ENCODE measurements at regions not wholly inside any gene's neighbourhood (a gene's known extent, or its start where the extent isn't known, plus 50 kb on each side); places are given as distances from the start of the nearest gene placed in this dataset.
A peak's percentile ranks its signal among the peaks of the same experiment; 100 is the strongest.

GRCh38 chr7:19448091-19448490 is 260.7 kb downstream of the POLR1F start:
- H3K4me3 ChIP-seq (ENCODE audit: low read length), result no peak overlapping the region
- no peak overlapping the region for H3K27ac ChIP-seq (ENCODE audit: low read depth, low read length)
- no peaks in the 10 kb centered on the region for H3K27me3 ChIP-seq (ENCODE audit: control insufficient read depth, low read length)
- no peaks in the 10 kb centered on the region; the same call in 1 of the 2 replicates for H3K9me2 ChIP-seq (replicated peaks; ENCODE audit: control insufficient read depth, low read length)
- H3F3A ChIP-seq (ENCODE audit: control insufficient read depth, insufficient read depth), result no peaks in the 10 kb centered on the region
- TF ChIP-seq CTCF (IDR thresholded peaks at IDR 0.05; ENCODE audit: low read depth, low read length, poor library complexity, severe bottlenecking) (no peak), EZH2phosphoT487 (IDR thresholded peaks at IDR 0.05; ENCODE audit: borderline replicate concordance, low read length) (no peak)
- no peaks in the 10 kb centered on the region for H3K9me3 ChIP-seq (ENCODE audit: control insufficient read depth, insufficient read depth, low read length)
- H3K4me2 ChIP-seq (ENCODE audit: low read length), result no peak overlapping the region
- no peaks in the 10 kb centered on the region for H3K4me1 ChIP-seq (ENCODE audit: control insufficient read depth, low read length)
- H3K79me2 ChIP-seq (ENCODE audit: control insufficient read depth, low read length), result no peaks in the 10 kb centered on the region
- no peaks in the 10 kb centered on the region for H3K36me3 ChIP-seq (ENCODE audit: control insufficient read depth, low read length)
- no peaks in the 10 kb centered on the region for H4K20me1 ChIP-seq (ENCODE audit: control insufficient read depth, insufficient read depth, low read depth, low read length)

- Histone ChIP-seq H3K79me2 (ENCODE audit: control insufficient read depth, low read length) (no peaks in the 10 kb centered on the region), H3K4me2 (ENCODE audit: low read length) (no peak overlapping the region), H3K4me3 (ENCODE audit: low read length) (no peak overlapping the region), H3K4me1 (ENCODE audit: control insufficient read depth, low read length) (no peaks in the 10 kb centered on the region), H3K36me3 (ENCODE audit: control insufficient read depth, low read length) (no peaks in the 10 kb centered on the region), H3K9me2 (replicated peaks; ENCODE audit: control insufficient read depth, low read length) (no peaks in the 10 kb centered on the region), H4K20me1 (ENCODE audit: control insufficient read depth, insufficient read depth, low read depth, low read length) (no peaks in the 10 kb centered on the region), H3F3A (ENCODE audit: control insufficient read depth, insufficient read depth) (no peaks in the 10 kb centered on the region), H3K27ac (ENCODE audit: low read depth, low read length) (no peak overlapping the region), H3K27me3 (ENCODE audit: control insufficient read depth, low read length) (no peaks in the 10 kb centered on the region), H3K9me3 (ENCODE audit: control insufficient read depth, insufficient read depth, low read length) (no peaks in the 10 kb centered on the region)
- TF ChIP-seq EZH2phosphoT487 (IDR thresholded peaks at IDR 0.05; ENCODE audit: borderline replicate concordance, low read length) (no peak), CTCF (IDR thresholded peaks at IDR 0.05; ENCODE audit: low read depth, low read length, poor library complexity, severe bottlenecking) (peak; percentile 50)
Observed at GRCh38 chr7:19442016-19442785, 266.6 kb downstream of the POLR1F start.

GRCh38 chr7:19439517-19439916 is 269.3 kb downstream of the POLR1F start:
- no peaks in the 10 kb centered on the region for H3K4me1 ChIP-seq (ENCODE audit: control insufficient read depth, low read length)
- H3F3A ChIP-seq (ENCODE audit: control insufficient read depth, insufficient read depth), result no peaks in the 10 kb centered on the region
- TF ChIP-seq EZH2phosphoT487 (IDR thresholded peaks at IDR 0.05; ENCODE audit: borderline replicate concordance, low read length) (no peak), CTCF (IDR thresholded peaks at IDR 0.05; ENCODE audit: low read depth, low read length, poor library complexity, severe bottlenecking) (no peak)
- H3K4me2 ChIP-seq (ENCODE audit: low read length), result no peak overlapping the region
- H4K20me1 ChIP-seq (ENCODE audit: control insufficient read depth, insufficient read depth, low read depth, low read length), result no peaks in the 10 kb centered on the region
- no peaks in the 10 kb centered on the region for H3K9me3 ChIP-seq (ENCODE audit: control insufficient read depth, insufficient read depth, low read length)
- no peaks in the 10 kb centered on the region for H3K9me2 ChIP-seq (replicated peaks; ENCODE audit: control insufficient read depth, low read length)
- H3K36me3 ChIP-seq (ENCODE audit: control insufficient read depth, low read length), result no peaks in the 10 kb centered on the region
- no peak overlapping the region for H3K27ac ChIP-seq (ENCODE audit: low read depth, low read length)
- H3K79me2 ChIP-seq (ENCODE audit: control insufficient read depth, low read length), result no peaks in the 10 kb centered on the region
- H3K4me3 ChIP-seq (ENCODE audit: low read length), result no peak overlapping the region
- no peaks in the 10 kb centered on the region for H3K27me3 ChIP-seq (ENCODE audit: control insufficient read depth, low read length)

Measured in DOHH2 (cell line).